Thymus (tissue), 11 donors: ENCODE measurements at regions not wholly inside any gene's neighbourhood (a gene's known extent, or its start where the extent isn't known, plus 50 kb on each side); places are given as distances from the start of the nearest gene placed in this dataset.
"Not testable (repeated sequence)": the region's sequence is repeated elsewhere in the genome, so short reads cannot be mapped to it uniquely, and the experiment has no call there.

Experiments used
- DNase-seq, 9 donors: peaks; one replicate each; pipeline ENCODE4 v3.0.0-alpha.2; 2013; ENCODE audit warnings: low spot score in 9 of 9, low read depth in 6 of 9, missing footprints in 1 of 9
- H3K27ac ChIP-seq, 2 donors: one replicate each; pipeline ENCODE4 v1.5.1; 2013; ENCODE audit warnings: control low read depth in 1 of 2, low read depth in 1 of 2, low read length in 1 of 2, mild to moderate bottlenecking in 1 of 2, moderate library complexity in 1 of 2
- H3K27me3 ChIP-seq, 2 donors: one replicate each; pipeline ENCODE4 v1.5.1; 2013; ENCODE audit warnings: low read length in 1 of 2; ENCODE audit not compliant: control insufficient read depth in 2 of 2, insufficient read depth in 1 of 2
- H3K36me3 ChIP-seq, 2 donors: one replicate each; pipeline ENCODE4 v1.5.1; 2013; ENCODE audit warnings: low read length in 1 of 2, mild to moderate bottlenecking in 1 of 2, moderate library complexity in 1 of 2; ENCODE audit not compliant: control insufficient read depth in 2 of 2, insufficient read depth in 2 of 2
- H3K4me1 ChIP-seq, 2 donors: one replicate each; pipeline ENCODE4 v1.5.1; 2013; ENCODE audit warnings: low read length in 2 of 2; ENCODE audit not compliant: control insufficient read depth in 2 of 2, insufficient read depth in 2 of 2
- H3K4me3 ChIP-seq, 2 donors: one replicate each; pipeline ENCODE4 v1.5.1; 2013; ENCODE audit warnings: low read length in 2 of 2, control low read depth in 1 of 2, mild to moderate bottlenecking in 1 of 2
- H3K9me3 ChIP-seq, 2 donors: one replicate each; pipeline ENCODE4 v1.5.1; 2013; ENCODE audit warnings: low read length in 1 of 2, mild to moderate bottlenecking in 1 of 2; ENCODE audit not compliant: control insufficient read depth in 2 of 2, insufficient read depth in 1 of 2
- WGBS: extraction: QIAGEN DNeasy Blood & Tissue Kit; methylation state at CpG from one replicate; pipeline ENCODE4 v1.1.7; 2013; 5-methylcytosine and 5-hydroxymethylcytosine counted together
- donor health status: healthy.

- Histone ChIP-seq H3K27ac (no peak overlapping the region), H3K36me3 (no peaks in the 10 kb centered on the region), H3K4me3 (no peak overlapping the region), H3K4me1 (peaks cover 0 to 34% of the 10 kb centered on the region in 2 donors), H3K9me3 (peaks cover 0 to 11% of the 10 kb centered on the region in 2 donors), H3K27me3 (no peaks in the 10 kb centered on the region)
- no peak for DNase-seq
- WGBS: 83% methylated on average over 4 of the region's 4 CpGs
Observed at GRCh38 chr14:106776395-106776983, 1250.1 kb downstream of the TMEM121 start.

- H3K36me3 ChIP-seq: no peaks in the 10 kb centered on the region
- H3K4me3 ChIP-seq: no peak overlapping the region
- H3K27ac ChIP-seq: no peak overlapping the region
- H3K9me3 ChIP-seq: peaks cover 0 to 11% of the 10 kb centered on the region in 2 donors
- peaks cover 0 to 18% of the 10 kb centered on the region in 2 donors for H3K4me1 ChIP-seq
- DNase-seq: no peak
- no peaks in the 10 kb centered on the region for H3K27me3 ChIP-seq
Observed at GRCh38 chr14:106778986-106779385, 1252.6 kb downstream of the TMEM121 start.

- Histone ChIP-seq H3K4me3 (no peak overlapping the region), H3K4me1 (peaks cover 18 to 28% of the 10 kb centered on the region in 2 donors), H3K27me3 (no peaks in the 10 kb centered on the region), H3K27ac (no peak overlapping the region), H3K9me3 (peaks cover 0 to 5% of the 10 kb centered on the region in 2 donors), H3K36me3 (no peaks in the 10 kb centered on the region)
- WGBS: 71% methylated on average over 1 of the region's 1 CpG
- DNase-seq: no peak
Observed at GRCh38 chr14:106786697-106787096, 1260.3 kb downstream of the TMEM121 start.

GRCh38 chr14:106787626-106788025 is 1261.2 kb downstream of the TMEM121 start:
- 83% methylated on average over 2 of the region's 2 CpGs for WGBS
- Histone ChIP-seq H3K4me1 (peaks cover 18 to 36% of the 10 kb centered on the region in 2 donors), H3K9me3 (peaks cover 0 to 5% of the 10 kb centered on the region in 2 donors), H3K27me3 (no peaks in the 10 kb centered on the region), H3K36me3 (no peaks in the 10 kb centered on the region), H3K27ac (peak overlapping the region in 1 of 2 donors; percentile 27), H3K4me3 (no peak overlapping the region)
- no peak for DNase-seq

DNA sequence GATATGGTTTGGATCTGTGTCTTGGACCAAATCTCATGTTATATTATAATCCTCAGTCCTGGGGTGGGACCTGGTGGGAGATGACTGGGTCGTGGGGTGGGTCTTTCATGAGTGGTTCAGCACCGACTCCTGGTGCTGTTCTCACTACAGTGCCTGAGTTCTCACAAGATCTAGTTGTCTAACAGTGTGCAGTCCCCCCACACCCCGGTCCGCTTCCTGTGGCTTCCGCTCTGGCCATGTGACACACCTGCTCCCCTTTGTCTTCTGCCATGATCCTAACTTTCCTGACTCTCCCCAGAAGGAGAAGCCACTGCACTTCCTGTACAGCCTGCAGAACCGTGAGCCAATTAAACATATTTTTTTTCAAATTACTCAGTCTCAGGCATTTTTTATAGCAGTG is 1262.2 kb downstream of the TMEM121 start:
- H3K9me3 ChIP-seq: peaks cover 0 to 5% of the 10 kb centered on the region in 2 donors
- 3% methylated on average over 6 of the region's 6 CpGs for WGBS
- peaks cover 18 to 39% of the 10 kb centered on the region in 2 donors for H3K4me1 ChIP-seq
- H3K27me3 ChIP-seq: no peaks in the 10 kb centered on the region
- peak overlapping the region in 1 of 2 donors; percentile 67 for H3K27ac ChIP-seq
- no peak overlapping the region for H3K4me3 ChIP-seq
- DNase-seq: peak in 3 of 9 donors; percentile 19 to 49 (median 33)
- no peaks in the 10 kb centered on the region for H3K36me3 ChIP-seq

- no peak overlapping the region for H3K4me3 ChIP-seq
- H3K36me3 ChIP-seq: no peaks in the 10 kb centered on the region
- H3K9me3 ChIP-seq: peaks cover 0 to 5% of the 10 kb centered on the region in 2 donors
- H3K27ac ChIP-seq: peak overlapping the region in 1 of 2 donors; percentile 59
- no peak for DNase-seq
- no peaks in the 10 kb centered on the region for H3K27me3 ChIP-seq
- H3K4me1 ChIP-seq: peaks cover 18 to 39% of the 10 kb centered on the region in 2 donors
- 49% methylated on average over 3 of the region's 3 CpGs for WGBS
Observed at GRCh38 chr14:106789318-106789717, 1262.9 kb downstream of the TMEM121 start.

DNA sequence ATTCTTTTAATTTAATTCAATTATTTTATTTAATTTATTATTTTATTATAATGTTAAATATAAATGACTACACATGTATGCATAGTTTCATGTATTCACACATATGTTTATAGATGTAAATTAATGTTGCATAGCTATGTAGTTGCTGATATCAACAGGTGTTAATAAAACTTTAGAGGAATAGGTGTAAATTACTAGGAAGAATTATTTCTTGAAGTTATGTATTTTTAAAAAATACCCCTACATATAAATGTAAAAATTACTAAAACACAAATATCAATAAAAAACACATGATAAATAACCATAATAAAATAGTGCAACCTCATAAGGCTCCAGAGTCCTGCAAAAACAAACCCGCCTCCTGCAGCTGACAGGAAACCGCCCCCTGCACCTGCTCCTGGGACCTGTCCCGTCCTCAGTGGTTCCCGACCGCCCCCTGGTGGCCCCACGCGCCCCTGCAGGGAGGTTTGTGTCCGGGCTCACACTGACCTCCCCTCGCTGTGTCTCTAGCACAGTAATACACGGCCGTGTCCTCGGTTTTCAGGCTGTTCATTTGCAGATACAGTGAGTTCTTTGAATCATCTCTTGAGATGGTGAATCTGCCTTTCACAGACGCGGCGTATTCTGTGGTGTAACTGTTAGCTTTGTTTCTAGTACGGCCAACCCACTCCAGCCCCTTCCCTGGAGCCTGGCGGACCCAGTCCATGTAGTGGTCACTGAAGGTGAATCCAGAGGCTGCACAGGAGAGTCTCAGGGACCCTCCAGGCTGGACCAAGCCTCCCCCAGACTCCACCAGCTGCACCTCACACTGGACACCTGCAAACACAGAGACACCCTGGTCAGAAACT is 1264.0 kb downstream of the TMEM121 start:
- WGBS: 26% methylated on average over 17 of the region's 17 CpGs
- H3K36me3 ChIP-seq: no peaks in the 10 kb centered on the region

DNA sequence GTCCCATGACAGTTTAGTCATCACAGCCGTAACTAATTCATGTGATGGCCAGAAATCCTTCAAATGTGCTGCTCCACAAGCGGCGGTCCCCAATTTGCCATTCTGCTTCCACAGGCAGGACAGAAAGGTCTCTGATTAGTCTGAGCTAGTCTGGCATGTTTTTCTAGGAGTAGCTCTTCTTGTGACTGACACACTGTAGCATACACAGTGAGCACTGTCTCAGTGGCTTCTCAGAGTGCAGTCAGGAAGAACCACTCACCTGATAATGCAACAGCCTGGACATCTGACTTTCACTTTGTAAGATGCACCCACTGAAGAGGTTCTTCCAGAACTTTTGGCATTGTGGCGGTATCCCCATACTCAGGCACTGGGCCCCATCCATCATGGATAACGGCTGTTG is 1266.2 kb downstream of the TMEM121 start:
- no peaks in the 10 kb centered on the region for H3K9me3 ChIP-seq
- no peak for DNase-seq
- H3K27ac ChIP-seq: no peak overlapping the region
- WGBS: 95% methylated on average over 5 of the region's 5 CpGs
- H3K27me3 ChIP-seq: no peaks in the 10 kb centered on the region
- no peaks in the 10 kb centered on the region for H3K36me3 ChIP-seq
- H3K4me1 ChIP-seq: peaks cover 18 to 39% of the 10 kb centered on the region in 2 donors
- H3K4me3 ChIP-seq: no peak overlapping the region

More for the DNA sequence above, 1264.0 kb downstream of the TMEM121 start:
- peaks cover 18 to 39% of the 10 kb centered on the region in 2 donors for H3K4me1 ChIP-seq
- no peak overlapping the region for H3K27ac ChIP-seq
- no peaks in the 10 kb centered on the region for H3K27me3 ChIP-seq
- H3K9me3 ChIP-seq: no peaks in the 10 kb centered on the region
- peak; percentile 45 to 90 (median 75) for DNase-seq
- no peak overlapping the region for H3K4me3 ChIP-seq

DNA sequence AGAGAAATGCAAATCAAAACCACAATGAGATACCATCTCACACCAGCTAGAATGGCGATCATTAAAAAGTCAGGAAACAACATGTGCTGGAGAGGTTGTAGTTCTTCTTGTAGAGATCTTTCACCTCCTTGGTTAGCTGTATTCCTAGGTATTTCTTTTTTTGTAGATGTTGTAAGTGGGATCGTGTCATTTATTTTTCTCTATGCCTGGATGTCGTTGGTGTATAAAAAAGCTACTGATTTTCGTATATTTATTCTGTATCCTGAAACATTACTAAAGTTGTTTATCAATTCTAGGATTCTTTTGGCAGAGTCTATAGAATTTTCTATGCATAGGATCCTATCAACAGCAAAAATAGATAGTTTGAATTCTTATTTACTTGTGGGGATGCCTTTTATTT is 1271.8 kb downstream of the TMEM121 start:
- not testable (repeated sequence) for H3K36me3 ChIP-seq, H3K9me3 ChIP-seq, DNase-seq, H3K27me3 ChIP-seq, H3K27ac ChIP-seq, H3K4me1 ChIP-seq, H3K4me3 ChIP-seq
- 67% methylated on average over 4 of the region's 4 CpGs for WGBS
